VCaP (cell line): ENCODE measurements at regions not wholly inside any gene's neighbourhood (a gene's known extent, or its start where the extent isn't known, plus 50 kb on each side); places are given as distances from the start of the nearest gene placed in this dataset.

Source experiments
- H3K27ac ChIP-seq: fragments of 450-650 bp; 2 replicates; pipeline ENCODE4 v1.5.1; 2017
- TF ChIP-seq, protein P1 (sequence below): fragments of 450-650 bp; conservative IDR thresholded peaks from 2 replicates; pipeline ENCODE4 v1.5.1; 2017; ENCODE audit warnings: mild to moderate bottlenecking, moderate library complexity

DNA sequence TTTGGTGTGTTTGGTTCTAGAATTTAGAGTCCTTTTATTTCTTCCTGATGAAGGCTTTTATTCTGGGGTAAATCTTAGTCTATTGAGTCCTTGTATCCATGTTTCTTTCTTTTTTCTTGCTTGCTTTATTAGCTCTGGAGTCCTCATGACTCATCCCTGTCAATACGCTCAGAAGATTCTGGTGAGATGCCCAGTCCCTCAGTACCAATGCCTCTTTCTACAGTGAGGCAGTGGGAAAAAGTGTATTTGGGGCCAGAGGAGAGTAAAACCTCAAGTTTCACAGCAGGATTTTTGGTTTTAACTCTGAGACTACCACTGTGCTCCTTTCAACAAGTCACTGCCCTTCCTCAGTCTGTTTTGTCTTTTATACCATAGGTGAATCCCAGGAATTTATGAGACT lies 368.0 kb downstream of the GBA3 start:
- TF ChIP-seq, protein P1, sequence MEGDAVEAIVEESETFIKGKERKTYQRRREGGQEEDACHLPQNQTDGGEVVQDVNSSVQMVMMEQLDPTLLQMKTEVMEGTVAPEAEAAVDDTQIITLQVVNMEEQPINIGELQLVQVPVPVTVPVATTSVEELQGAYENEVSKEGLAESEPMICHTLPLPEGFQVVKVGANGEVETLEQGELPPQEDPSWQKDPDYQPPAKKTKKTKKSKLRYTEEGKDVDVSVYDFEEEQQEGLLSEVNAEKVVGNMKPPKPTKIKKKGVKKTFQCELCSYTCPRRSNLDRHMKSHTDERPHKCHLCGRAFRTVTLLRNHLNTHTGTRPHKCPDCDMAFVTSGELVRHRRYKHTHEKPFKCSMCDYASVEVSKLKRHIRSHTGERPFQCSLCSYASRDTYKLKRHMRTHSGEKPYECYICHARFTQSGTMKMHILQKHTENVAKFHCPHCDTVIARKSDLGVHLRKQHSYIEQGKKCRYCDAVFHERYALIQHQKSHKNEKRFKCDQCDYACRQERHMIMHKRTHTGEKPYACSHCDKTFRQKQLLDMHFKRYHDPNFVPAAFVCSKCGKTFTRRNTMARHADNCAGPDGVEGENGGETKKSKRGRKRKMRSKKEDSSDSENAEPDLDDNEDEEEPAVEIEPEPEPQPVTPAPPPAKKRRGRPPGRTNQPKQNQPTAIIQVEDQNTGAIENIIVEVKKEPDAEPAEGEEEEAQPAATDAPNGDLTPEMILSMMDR, result no peak
- no peak overlapping the region for H3K27ac ChIP-seq

DNA sequence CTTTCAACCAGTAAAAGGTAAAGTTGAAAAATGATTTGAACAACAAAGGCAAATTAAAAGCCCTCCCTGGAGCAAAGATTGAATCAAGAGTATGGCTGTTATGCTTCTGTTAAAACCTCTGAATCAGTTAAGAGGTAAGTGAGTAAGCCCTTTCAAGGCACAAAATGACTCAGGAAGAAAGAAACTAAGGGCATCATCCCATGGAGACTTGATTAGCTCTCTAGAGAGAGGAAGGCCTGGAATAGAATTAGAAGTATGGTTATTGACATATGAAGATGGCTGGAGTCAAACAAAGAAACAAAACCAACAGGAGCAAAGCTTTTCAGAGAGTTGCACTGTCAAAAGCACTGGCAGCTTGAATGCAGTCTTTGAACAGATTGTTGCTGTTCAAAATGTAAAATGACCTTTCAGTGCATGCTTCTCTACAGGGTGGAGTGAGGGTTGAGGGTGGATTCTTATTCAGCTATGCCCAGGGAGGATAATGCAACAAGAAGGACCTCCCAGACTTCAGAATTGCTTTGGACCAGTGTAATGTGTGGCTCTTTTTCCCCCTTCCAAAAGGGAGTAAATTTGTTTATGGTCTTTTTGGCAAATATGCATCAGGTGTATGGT lies 365.5 kb downstream of the GBA3 start:
- TF ChIP-seq, protein P1, result no peak
- no peak overlapping the region for H3K27ac ChIP-seq

DNA sequence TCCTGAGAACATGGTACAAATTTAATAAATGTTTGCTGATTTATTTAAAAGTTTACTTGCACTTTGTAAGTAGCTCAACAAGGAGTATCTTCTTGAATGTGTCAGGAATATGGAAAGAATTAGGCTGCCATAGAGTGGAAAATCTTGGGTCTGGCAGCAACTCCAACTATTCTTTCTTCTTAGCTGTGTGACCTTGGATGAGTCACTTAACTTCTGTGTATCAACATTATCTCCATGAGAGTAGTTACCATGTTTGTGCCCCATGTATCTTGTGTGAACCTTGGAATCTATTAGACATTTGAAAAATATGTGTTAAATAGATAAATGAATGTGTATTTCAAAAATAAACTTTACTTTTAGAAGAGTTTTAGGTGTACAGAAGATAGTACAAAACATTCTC lies 348.8 kb downstream of the GBA3 start:
- H3K27ac ChIP-seq, result no peak overlapping the region
- TF ChIP-seq, protein P1, result no peak

DNA sequence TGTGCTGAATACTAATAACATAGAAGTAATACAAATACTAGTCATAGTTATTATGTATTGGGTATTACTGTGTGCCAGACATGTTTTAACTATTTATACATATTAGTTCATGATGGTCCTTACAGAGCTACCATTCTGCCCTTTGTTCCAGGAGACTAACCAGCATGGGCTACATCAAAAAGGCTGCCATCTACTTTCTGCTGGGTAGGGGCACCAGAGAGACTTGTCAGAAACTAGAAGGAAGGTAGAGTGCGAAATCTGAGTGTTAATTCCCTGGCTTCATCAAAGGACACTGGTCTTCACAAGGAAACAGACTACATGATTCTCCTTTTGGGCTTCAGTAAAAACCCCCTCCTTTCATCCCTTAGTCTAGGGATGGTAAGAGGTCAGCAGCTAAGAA lies 347.8 kb downstream of the GBA3 start:
- TF ChIP-seq, protein P1, result no peak
- H3K27ac ChIP-seq, result no peak overlapping the region

DNA sequence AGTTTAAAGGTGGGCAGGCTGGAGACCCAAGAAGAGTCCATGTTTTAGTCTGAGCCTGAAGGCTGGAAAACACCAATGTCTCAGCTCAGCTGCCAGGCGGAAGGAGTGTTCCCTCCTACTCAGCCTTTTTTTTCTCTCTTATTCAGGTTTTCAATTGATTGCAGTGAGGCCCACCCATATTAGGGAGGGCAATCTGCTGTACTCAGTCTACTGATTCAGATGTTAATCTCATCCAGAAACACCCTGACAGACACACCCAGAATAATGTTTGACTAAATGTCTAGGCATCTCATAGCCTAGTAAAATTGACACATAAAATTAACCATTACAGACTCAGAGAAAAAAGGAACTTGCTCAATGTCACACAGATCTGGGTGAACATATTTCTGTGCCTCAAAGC lies 347.1 kb downstream of the GBA3 start:
- TF ChIP-seq, protein P1, result no peak
- no peak overlapping the region for H3K27ac ChIP-seq

DNA sequence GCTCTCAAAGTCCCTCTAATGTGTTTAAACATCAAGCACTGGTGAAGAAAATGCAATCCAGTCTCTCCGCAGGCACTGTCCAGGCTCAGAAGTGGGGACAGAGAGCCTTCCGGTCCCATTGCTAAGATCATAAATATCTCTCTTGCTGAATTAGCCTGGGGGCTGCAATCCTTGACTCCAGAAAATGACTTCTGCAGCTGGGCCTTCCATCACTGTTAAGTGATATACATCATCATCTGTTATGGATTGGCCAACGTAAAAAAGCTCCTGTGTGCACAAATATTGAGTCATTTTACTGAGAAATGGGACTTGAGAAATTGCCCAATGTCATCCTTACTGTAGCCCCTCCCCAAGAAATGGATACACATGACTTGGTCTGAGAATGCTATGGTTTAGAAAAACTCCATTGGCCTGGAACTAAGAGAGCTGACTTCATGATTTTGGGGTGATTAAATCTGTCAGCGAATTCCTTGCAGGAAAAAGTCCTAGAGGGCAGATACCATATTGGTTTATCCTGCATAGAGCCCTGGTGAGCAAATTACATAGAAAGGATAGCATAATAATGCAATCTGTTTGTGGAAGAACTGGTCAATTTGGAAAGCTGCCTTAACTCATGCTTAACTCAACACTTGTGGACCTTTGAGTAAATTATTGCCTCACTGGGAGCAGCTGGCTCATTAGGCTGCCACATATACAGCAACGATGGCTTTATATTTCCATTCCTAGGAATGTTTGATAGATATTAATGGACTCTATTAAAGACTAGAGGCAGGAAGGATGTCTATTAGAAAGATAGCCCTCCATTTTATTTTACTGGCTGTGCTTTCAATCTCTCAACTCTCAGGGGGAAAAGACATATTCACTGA lies 346.1 kb downstream of the GBA3 start:
- H3K27ac ChIP-seq, result no peak overlapping the region
- TF ChIP-seq, protein P1, result no peak

DNA sequence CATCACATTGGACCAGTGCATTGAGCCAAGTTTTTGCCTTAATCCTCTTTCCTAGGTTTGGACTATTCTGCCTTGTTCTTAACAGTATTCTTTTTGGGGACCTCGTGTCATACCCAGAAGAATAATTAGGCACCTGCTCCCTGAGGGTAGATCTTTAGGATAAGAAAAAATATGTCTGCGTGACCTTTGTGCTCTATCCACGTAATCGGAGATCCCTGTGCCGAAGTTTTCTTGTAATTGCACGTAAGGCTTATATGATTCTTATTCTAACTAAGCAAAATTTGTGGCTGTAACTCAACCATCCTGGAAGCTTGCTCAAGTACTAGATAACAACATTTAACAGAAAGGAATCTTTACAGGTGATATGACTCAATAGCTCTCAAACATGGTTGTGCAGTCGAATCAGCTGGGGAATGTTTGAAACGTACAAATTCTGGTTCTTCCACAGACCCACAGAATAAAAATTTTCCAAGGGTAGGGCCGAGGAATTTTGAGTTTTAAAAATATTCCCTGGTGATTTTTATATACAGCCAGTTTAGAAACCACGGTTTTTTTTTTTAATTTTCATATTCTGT lies 344.3 kb downstream of the GBA3 start:
- TF ChIP-seq, protein P1, result no peak
- no peak overlapping the region for H3K27ac ChIP-seq
